HG03520 (cell line): ENCODE measurements at regions not wholly inside any gene's neighbourhood (a gene's known extent, or its start where the extent isn't known, plus 50 kb on each side); places are given as distances from the start of the nearest gene placed in this dataset.

Experiments
- ATAC-seq: cut with Tn5 transposase; IDR thresholded peaks from one replicate; pipeline ENCODE4 v1.9.1; 2021; ENCODE audit warnings: mild to moderate bottlenecking, moderate library complexity; ENCODE audit not compliant: unreplicated experiment

DNA sequence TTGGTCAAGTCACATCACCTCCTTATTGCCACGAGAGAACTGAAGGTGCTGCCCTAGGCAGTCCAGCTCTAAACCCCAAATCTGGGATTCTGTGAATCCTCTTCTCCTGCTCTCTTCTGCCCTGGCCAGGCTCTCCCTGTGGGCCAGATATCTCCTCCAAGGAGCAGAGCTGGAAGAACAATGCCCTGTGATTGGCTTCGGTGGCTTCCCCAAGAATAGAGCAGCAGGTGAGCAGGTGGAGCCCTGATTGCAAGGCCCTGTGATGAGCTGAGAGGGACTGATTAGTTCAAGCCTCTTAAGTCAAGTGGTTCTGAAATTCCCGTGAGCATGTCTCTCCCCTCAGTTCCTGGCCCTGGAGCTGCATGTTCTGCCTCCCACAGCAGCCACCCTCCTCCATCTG lies 175.3 kb upstream of the BRINP1 start:
- ATAC-seq, result no peak

DNA sequence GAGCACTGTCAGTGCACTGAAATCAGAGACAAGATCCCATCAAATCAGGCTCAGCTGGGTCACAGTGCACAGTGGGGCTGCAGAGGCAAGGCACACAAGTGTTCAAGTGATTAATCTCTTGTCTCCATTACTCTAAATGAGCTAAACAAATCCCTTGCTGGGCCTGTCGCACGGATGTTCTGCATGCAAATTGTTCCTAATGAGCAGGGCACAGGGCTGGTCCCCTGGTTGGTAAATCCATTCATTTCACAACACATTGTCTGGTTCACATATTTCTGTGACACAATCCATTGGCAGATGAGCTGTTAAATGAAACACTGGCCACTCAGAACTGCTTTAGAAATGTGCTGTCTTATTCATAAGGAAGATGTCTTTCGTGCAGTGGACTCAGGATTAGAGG lies 167.9 kb upstream of the BRINP1 start:
- no peak for ATAC-seq

DNA sequence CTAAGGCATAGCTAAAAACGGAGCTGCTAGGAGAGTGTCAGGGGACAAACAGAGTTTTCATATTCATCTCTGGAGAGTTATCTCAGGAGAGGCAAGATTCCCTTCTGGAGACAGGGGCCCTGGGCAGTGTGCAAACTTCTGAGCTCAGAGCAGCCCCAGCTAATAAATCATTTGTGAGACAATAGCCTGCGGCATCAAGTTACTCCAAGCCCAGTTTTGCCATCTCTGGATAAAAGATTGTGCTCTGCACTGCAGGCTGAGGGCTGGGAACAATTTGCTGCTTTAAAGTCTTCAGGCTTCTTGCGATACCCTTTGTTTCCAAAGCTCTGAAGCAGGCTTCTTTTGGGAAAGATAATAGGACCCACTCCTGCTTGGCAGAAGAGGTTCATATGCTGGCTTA lies 164.3 kb upstream of the BRINP1 start:
- no peak for ATAC-seq

DNA sequence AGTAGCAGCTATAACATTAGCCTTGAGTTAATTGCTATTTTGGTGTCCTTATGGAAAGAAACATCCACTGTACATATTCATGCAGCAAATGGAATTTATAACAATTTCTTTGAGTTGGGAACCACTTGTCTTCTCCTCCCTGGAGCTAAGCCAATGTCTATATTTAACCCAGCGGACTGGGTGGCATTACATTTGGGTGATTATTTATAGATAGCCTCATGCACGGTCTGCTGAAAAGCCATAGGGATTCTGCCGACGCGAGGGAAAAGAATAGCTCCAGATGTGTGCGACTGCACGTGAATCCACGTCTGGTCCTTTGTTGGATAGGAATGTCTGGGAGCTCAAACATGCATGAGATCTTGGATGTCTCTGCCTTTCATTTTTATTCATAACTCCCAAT lies 157.5 kb upstream of the BRINP1 start:
- no peak for ATAC-seq

DNA sequence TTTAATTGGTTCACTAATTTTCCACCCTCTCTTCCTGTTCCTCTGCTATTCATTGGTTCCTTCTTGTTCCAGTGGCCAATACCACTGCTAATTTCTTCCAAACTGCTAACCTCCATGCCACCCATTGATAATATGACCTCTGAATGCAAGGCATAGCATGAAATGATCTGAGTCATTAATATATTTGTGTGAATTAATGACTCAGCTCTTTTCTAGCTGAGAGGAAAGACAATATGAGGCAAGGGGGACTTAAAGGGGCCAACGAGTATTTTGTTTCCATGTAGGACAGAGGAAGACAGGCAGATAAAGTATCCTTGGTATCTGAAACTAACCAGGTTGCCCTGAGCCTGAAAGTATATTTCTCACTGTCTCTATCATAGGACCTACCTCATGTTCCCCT lies 154.3 kb upstream of the BRINP1 start:
- no peak for ATAC-seq

DNA sequence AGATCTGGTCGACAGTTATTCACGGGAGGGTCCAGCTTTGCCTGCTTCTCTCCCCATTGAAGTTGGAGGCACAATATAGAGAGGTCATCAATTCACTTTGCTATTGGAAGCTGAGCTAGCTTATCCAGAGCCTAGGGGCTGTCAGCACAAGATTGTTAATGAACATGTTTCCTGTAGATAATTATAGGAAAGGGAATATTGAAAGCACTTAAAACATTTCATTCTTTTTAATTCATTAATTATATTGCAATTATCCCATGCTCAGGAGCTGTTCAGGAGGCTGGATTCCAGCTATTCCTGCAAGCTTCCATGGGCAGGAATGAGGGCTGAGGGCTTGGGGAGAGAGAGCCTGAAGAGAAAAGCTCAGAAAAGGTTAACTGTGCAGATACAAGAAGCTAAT lies 153.1 kb upstream of the BRINP1 start:
- no peak for ATAC-seq

DNA sequence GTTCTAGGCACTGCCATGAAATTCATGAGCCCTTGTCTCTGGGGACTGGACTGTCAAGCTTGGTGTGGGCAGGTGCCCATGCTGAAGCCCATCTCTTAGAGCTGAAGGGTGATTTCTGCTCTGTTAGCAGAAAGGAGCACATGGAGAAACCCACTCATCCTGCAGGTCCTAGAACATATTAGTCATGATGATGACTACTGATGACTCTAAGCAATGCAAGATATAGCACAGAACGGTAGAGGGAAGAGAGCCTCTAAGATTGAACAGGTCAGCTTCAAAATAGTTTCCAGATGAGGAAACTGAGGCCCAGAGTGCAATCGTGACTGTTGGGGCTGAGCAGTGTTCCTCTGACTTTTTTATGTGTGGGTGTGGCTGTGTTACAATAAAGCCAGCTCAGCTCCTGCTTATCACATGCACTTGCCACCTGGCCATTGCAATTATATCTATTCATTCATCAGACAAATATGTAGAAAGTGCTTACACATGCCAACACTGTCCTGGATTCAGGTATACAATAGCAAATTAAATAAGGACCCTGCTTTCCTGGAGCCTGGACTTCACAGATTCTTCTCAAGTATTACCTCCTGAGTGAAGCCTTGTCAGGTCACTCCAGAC lies 140.2 kb upstream of the BRINP1 start:
- no peak for ATAC-seq

DNA sequence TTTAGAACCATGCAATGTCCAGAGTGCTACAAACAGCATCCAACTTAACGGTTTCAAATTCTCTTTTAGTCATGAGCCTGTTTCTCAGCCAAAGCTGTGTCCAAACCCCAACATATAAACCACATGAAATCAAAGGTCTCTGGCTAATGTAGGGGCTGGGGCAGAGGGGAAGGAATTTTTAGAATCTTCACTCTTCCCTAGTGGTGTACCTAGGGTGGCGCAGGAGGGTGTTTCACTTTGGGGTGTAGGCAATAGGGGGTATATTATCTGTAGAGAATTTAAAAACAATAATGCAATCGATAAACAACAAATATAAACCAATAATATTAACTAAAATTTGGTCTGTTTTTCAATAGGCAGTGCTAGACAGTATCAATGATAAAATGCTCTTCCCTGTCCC lies 132.1 kb upstream of the BRINP1 start:
- no peak for ATAC-seq

DNA sequence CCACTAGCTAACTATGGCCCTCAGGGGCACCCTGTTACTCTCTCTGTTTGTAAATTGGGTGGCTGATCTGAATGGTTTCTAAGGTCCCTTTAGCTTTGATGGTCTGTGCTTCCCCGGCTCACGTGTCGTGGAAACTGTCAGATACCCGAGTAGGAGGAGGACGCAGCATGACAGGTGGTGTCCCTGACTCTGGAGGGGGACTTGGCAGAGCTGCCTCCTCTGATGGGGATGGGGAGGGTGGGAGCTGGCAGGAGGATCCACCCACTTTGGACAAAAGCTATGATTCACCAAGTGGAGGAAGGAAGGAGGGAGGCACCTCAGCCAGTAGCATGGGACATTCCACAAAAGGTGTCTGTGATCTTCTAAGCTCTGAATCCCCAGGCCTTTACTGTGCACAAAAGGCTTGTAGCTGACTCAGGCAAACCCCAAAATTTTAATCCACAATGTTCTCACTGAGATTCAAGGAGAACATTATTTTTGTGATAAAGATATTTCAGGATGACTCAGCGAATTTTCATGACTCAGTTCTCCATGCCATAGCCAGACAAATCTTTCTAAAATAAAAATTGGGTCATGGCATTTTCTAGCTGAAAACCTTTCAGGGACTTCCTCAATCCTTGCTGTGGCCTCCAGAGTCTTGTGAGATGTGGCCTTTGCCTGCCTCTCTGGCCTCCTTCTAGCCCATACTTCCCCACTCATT lies 131.0 kb upstream of the BRINP1 start:
- no peak for ATAC-seq

DNA sequence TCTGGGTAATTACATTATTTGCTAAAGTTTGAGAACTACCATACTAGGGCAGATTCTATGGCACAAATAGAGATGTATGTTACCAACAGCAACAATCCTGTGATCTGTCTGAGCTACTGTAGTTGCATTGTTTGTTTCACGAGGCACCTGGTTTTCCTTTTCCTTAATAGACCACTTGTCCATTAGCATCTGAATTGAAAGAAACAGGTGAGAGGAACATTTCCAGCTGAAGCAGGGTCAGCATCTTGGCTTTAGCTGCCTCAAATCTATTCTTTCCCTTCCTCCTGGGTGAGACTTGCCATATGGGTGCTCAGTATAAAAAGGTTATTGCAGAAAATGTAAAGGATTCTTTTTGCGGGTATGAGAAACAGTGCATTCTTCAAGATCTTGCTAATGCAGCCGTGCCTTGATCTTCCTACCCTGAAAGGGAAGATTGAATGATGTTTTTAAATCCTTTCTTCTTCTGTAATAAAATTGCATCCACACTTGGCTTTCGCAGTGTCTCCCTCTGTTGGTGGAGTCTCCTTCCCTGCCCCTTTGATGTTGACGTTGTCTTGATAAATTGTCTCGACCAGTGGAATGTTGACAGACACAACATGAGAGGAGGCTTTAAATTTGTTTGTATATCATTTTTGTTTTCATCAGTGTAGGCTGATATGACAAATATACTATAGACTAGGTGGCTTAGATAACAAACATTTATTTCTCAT lies 118.0 kb upstream of the BRINP1 start:
- ATAC-seq, result no peak

DNA sequence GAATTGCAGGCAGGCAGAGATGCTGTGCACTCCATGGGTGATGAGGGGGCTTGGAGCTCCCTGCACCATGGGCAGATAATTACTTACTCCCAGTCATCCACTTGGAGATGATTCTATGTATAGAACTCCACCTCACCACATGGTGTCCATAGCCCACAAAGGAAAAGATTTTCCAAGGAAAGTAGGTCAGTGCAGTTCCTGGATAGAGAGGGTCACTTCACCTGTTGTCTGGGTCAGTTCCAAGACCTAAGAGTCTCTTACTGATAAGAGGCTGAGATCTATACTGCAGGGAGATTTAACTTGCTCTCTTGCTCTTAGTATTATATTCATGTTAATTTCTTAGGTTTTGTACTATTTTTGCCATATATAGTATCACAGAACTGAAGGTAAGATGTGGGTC lies 113.9 kb upstream of the BRINP1 start:
- ATAC-seq, result no peak

DNA sequence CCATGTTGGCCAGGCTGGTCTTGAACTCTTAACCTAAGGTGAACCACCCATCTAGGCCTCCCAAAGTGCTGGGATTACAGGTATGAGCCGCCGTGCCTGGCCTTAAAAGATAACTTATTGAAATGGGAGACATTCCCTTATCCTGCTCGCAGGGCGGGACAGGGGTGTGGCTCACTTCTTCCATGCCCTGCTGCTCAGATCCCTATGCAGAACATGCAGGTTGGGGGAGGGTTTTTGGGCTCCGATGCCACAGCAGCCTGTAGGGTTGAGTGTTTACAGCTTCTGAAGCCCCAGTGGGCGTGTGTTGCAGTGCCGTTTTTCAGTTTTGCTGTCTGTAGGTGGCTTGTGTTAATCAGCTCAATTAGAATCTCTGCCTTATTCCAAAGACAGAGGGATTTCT lies 108.0 kb upstream of the BRINP1 start:
- no peak for ATAC-seq

DNA sequence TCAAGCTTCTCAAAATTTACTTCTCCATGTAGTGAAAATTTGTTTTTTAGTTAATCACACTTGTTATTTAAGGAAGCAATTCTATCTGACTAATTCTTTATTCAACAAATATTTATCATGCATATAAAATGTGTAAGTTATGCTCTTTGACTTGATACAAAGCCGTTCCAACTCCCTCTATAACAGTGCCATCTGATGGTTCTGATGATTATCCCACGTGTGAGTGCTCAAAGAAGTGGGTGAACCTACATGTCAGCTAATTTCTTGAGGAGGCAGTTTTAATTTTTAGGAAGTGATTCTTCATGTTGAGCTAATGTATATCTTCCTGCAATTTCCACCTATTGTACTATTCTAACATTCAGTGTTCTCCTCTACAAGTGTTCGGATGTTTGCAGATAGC lies 88.8 kb upstream of the BRINP1 start:
- no peak for ATAC-seq

DNA sequence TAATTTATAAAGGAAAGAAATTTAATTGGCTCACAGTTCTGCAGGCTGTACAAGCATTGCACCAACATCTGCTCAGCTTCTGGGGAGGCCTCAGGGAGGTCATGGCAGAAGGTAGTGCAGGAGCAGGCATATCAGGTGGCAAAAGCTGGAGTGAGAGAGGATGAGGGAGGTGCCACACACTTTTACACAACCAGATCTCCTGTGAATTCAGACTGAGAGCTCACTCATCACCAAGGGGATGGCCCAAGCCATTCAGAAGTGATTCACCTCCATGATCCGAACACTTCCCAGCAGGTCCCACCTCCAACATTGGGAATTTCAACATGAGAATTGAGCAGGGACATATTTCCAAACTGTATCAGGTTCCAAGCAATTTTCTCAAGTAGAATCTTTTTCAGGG lies 84.7 kb upstream of the BRINP1 start:
- no peak for ATAC-seq

DNA sequence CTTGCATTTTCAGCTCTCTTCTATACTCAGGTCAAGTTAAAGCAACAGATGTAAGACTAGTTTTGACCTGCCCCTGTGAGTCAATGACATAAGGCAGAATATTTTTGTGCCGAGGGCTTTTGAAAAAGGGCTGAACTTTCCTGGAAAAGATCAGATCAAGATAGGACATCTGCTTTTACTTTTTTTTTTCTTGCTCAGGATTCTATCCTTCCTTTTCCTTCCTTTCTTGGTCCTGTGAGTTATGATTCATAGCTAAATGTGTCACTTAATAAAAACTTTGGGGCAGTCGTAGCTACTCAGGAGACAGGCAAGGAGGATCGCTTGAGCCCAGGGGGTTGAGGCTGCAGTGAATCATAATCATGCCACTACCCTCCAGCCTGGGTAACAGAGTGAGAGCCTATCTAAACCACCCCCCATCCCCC lies 84.3 kb upstream of the BRINP1 start:
- ATAC-seq, result no peak

DNA sequence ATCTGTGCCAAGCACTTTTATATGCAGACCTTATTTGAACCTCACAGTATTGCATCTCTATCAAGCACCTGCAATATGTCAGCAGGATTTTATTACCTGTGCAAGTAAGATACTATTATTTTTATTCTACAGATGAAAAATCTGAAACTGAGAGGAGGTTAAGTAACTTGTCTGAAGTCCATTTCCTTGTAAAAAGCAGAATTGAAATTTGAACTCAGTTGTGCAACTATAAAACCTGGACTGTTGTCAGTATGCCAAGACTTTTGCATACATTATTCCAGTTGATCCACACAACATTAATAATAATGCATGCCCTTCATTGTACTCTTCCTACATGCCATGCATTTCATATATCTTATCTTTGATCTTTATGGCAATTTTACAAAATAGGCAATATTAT lies 82.2 kb upstream of the BRINP1 start:
- ATAC-seq, result no peak

DNA sequence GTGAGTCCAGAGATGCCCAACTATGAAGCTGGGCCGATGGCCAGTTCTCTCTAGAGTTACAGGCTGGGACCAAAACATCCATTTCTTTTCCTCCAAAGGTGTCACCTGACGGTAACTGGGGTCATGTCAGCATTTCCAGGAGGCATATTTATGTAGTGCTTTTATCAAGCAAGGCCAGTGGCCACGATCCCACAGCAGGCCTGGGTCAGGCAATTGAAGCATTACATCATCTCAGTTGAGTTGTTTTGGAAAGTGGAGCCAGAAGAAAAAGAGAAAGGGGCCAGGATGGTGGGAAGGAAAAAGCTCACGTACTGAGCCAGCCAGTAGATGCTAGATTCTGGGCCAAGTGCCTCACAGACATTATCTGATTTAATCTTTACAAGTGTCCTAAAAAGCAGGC lies 73.9 kb upstream of the BRINP1 start:
- ATAC-seq, result no peak

DNA sequence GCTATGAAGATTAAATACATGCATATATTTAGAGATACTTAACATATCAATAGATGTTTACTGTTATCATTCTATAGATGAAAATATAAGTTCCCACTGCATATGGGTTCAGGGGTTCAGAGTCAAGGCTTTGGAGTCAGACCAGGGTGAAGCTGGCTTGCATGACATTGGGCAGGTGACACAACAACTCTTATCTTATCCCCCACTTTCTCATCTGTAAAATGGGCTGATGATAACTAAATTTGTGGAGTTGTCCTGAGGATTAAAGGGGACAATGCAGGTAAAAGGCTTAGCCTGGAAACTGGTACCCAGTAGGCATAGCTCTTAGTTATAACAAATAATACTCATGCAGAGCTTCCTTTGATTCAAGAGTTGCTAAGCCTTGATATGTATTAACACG lies 72.6 kb upstream of the BRINP1 start:
- no peak for ATAC-seq

DNA sequence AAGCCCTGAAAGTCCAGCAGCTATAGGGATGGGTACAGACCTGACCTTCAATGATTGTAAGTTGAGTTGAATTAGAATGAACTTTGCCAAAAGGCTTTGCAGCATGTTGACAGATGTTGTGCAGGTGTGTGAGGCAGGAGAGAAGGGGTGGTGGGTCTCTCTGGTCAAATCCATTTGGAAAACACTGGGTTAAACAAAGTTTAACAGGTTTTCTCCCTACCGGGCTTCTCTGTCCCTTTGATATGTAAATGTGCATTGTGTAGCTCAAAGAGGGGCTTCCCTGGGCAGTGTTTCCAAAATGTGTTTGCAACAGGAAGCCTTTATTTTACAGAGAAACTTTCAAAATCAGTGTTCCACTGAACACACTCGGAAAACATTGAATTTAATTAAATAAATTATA lies 72.1 kb upstream of the BRINP1 start:
- no peak for ATAC-seq

DNA sequence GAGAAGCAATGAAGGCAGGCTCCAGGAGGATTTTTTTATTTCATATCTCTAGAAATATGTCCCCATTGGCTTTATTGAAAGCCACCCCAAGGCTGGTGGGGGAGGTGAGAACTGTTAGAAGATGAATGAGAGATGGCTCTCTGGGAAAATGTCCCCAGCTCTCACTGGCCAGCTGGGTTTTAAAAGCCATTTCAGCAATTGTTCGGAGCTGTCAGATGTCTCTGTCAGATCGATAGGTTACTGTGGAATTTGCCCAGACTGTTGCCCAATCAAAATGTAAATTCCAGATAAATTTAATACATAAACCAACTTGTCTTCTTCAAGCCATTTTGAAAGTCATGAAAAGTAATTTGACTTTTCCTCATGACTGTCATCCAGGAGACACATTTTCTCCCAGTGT lies 67.0 kb upstream of the BRINP1 start:
- no peak for ATAC-seq

DNA sequence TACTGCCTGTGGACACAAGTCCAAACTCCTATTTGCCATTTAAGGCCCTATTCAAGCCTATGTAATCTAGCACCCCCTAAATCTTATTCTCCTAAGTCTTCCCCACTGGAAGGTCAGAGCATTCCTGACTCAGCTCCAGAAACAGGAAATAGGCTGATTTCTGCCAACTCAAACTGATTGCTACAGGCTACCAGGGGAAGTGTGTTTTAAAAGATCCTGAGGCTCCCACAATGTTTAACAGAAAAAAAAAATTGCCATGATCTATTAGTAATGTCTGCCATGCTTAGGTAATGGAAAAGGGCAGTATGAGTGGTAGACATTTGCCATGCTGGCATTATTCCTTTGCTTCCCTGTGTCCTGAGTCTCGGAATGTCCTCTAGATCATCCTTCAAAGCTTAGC lies 65.8 kb upstream of the BRINP1 start:
- no peak for ATAC-seq

DNA sequence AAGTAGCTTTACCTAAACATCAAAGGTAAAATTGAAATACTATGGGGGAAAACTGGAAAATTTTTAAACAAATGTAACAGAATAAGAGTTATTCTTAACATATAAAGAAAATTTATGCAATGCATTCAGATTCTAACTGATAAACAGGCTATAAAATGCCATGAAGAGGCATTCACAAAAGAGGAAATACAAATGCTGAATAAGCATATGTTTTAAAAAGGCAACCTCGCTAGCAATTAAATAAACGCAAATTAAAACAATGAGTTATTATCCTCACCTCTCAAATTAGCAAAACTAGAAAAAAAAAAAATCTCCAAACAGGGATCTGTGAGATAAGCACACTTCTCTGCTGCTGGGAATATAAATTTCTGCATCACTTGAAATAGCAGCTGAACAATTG lies 63.2 kb upstream of the BRINP1 start:
- no peak for ATAC-seq
